ENCODE measurements at regions not wholly inside any gene's neighbourhood (a gene's known extent, or its start where the extent isn't known, plus 50 kb on each side); places are given as distances from the start of the nearest gene placed in this dataset.

DNA sequence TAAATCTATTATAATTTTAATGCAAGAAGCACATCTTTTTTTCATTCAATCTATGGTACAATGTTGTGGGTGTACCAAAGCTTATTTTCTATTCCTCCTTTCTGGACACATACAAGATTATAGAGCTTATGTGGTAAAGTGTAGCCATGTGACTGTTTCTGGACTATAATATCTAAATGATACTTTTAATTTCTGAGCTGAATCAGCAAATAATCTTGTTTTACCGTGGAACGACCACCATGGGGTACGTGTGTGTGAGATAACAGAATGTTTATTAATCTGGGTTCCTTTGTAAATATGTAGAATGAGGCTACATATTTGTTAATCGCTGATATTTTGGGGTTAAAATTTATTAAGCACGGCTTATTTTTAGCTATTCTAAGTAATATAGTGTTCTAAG lies 111.5 kb upstream of the EYS start:
- DNase-seq: no peak

DNA sequence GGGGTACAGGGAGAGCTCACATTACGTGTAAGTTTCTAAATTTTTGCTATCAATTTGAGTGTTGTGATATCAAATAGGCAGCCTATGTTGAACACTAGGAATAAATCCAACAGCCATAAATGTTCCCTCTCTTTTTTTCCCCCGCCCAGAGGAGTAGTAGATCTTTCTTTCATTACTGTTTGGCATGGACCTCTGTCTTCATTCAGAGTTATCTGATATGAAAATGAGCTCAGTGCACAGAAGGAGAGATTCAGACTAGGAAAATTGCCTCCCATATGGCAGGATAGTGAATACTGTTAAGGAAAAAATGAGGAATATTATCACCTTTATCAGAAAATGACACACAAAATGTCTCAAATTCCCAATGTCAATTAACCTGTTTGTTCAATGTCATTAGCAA lies 110.0 kb upstream of the EYS start:
- no peak for DNase-seq

DNA sequence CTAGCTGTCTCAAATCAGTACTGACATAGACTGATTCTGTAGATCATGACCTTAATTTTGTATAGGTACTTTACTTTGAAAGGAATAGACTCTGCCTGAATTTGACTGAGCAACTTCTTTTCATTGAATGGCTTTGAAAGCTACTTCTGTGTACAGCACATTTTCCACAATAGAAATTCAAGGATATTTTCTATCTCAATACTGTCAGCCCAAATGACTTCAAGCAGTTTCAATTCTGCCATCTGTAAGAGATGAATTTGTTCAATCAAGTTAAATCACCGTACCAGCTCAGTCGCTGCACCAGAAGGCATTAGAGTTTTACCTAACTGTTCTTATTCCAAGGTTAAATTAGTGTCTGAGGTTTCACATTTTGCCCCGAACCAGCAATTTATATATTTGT lies 107.0 kb upstream of the EYS start:
- DNase-seq: no peak

DNA sequence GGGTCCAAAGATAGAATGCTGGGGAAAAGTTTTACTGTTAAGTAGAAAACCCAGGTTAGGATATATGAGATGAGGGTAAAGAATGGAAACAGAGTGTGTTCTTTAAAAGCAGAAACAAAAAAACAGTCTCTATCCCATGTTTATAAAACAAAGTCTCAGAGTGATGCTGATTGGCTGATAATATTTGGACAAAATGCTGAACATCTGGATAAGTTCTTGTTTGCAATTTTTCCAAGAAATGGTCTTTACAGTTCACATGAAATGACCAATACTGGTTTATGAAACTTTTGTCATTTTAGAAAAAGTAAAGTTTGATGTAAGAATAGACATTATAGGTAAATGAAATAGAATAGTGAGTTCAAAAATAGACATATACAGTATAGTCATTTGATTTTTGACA lies 96.2 kb upstream of the EYS start:
- DNase-seq: no peak

DNA sequence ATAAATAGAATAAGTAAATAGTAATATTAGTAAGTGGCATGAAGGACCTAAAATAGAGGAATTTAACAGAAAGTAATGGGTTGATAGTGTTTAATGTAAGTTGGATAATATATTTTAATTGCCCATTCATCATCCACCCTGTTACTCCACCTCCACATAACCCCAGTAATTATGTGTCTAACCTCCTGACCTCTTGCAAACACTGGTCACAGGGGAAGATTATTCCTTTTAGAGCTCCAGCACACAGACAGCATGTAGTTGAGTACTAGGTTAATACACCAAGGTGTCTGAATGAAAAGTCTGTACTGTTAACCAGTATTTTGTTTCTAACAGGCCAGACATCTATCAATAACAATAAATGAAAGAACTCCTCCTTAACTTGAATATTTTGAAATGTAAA lies 92.4 kb upstream of the EYS start:
- no peak for DNase-seq

DNA sequence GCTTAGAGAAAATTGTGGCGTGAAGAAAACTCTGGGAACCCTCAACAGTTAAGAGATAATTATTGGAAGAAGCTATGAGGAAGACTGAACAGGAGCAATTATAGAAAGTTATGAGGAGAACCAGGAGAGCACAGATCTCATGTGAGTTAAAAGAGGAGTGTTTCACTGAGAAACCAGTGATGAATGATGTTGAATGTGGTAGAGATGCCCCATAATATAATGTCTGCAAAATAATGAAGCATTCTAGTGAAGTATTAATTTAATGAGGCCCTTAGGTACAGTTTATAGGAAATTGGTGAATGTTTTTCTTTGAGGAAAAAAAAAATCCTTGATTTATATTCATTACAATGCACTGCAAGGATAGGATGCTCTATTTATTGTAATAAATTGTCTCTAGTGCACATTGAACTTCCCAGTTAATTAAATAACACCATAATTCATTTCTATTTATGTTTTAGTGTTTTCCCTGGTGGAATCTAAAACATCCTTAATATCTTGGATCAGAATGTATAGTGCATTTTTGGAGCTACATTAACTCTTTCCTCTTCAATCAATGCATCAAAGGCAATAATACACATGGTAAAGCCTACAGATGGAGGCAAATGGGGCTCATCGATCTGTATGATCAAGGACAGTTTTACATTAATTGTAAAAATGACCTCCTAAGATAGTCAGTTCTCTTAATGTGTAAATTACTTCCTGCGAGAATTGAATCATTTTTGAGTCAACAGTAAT lies 91.4 kb upstream of the EYS start:
- DNase-seq: no peak

DNA sequence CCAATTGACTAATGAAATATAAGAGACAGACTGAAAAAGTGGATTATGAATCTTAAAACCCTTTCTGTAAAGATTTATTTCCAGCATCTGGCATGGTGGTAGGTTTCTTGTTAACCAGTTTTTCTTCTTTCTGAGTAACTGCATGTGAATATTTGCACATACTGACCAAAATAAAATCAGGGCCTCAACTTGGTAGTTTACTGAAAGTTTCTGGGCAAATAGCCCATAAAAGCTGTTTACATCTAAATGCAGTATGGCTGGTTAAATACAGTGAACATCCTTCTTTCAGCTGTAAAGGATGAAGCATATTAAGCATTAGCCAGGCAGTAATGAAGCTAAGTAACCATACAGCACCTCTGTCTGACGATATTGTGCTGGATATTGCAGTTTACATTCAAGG lies 83.6 kb upstream of the EYS start:
- DNase-seq: no peak

DNA sequence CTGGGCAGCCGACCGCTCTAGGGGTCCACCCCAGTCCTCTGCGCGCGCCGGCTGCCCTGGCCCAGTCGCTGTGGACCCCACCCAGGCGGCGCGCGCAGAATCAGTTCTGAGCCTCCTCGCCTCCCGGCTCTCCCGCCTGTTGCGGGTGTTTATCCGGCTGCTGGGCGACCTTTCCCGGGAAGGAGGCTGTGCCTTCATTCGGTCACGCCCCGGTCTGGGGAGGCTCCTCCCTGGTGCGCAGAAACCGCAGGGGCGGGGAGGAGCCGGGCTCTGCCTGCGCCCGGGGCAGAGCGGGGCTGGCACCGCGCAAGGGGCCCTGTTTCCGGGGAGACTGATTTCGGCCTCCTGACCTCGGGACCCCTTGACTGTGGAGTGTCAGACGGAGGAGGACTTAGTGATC lies 80.8 kb upstream of the EYS start:
- DNase-seq: no peak

DNA sequence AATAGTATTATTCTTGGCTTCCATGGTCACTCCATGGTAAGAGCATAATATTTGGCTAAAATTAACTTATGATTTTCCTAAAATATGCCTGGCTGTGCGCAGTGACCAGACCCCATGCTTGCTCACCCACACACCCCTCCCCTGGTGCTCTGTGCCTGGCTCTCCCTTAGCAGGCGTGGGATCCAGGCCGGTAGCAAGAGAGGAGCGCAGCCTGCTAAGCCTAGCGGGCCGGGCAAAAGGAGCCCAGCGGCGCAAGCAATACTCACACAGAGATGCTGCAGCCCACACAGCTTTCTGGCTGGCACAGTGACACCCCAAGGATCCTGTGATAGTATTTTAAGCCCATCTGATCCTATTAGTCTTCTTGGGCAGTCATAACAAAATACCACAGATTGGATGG lies 79.8 kb upstream of the EYS start:
- DNase-seq: no peak

DNA sequence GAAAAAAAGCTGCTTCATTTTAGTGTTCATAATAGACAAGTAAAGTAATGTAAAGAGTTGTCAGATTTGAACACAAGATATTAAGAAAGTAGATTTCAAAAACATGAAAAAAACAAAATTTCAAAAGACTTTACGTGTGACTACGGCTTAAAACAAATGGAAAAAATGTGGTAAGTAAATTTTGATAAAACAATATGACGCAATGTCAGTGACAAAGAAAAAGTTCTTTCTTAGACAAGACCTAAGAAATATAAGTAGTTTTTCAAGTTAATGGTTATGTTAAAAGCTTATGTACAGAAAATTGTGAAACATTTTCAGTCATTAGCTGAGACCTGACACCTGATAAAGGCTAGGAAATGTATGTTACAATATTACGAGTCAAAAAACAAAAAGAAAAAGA lies 73.7 kb upstream of the EYS start:
- DNase-seq: no peak

DNA sequence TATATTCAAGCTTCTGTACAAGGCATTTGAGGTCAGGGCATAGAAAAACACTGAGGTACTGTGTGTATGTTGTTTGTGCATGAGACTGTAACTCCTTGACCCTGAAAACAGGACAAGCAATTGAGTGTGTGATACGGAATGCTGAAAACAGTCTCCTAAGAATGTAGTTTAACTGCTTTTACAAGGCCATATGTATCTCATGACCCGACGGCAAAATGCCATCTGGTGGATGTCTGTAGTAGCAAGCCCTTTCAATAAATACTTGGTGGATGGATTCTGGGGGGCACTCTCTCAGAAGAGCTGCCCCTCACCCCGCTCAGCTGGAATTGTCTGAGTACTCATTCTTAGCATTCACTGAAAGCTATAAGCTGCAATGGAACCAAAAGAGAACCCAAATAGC lies 69.3 kb upstream of the EYS start:
- no peak for DNase-seq

DNA sequence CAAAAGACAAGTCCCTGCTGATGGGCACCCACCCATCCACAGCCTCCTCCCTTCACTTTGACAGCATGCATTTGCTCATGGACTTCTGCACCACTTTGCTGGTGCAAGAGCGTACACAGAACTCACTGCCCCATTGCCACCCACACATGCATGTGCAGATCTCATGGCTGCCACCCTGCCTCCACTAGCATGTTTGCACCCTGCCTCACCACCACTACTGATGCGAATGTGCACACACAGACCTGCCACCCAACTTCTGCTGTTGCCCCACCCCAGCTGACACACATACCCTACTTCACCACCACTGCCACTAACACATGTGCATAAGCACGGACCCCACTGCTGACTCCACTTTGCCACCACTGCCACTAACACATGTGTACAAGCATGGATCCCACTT lies 64.9 kb upstream of the EYS start:
- no peak for DNase-seq

DNA sequence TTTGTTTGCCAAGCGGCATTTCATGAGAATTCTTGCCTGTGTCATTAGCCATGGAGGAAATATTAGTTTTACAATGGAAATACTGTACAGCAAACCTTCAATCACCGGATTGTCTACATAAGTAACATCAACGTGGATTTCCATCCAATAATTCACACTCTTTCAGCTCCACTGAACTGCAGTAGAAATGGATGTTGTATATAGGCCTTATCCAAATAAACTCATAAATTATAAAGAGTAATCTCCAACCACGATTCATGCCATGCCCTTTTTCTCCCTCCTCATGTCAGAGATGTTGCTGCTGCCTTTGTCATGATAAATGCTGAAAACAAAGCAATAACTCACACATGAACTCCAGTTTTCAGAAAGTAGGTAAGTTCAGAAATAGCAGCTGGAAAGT lies 54.9 kb upstream of the EYS start:
- DNase-seq: no peak

DNA sequence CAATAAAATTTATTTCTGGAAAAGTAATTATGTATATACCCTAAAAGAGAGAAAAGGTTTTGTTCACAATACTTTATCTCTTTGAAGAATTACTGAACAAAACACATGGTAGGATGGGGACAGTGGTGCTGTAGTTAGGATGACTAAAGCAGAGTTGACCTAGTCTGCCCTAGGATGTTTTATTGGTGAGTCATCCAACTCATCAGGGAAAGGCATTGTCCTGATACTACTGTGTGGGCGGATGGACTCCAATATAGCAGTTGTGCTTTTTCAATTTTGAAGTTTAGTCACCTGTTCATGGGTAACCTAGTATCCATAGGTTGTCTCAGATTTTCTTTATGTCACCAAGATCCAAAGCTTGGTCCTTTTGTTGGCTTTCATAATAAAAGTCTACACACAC lies 53.3 kb upstream of the EYS start:
- no peak for DNase-seq
